A673 (cell line): ENCODE measurements at regions not wholly inside any gene's neighbourhood (a gene's known extent, or its start where the extent isn't known, plus 50 kb on each side); places are given as distances from the start of the nearest gene placed in this dataset.
A peak's percentile ranks its signal among the peaks of the same experiment; 100 is the strongest.
"Not testable (repeated sequence)": the region's sequence is repeated elsewhere in the genome, so short reads cannot be mapped to it uniquely, and the experiment has no call there.

Experiments
- BruUV-seq: library from RNA; stranded (reverse); fragments of 400-500 nt; replicated peaks from 2 replicates; lab custom pipeline; 2021; lab: Mats Ljungman, UMichigan
- CTCF ChIA-PET: fragments of 300-600 bp; sonication (Branson Sonifier 250); formaldehyde crosslinking; loops from one replicate; lab custom pipeline; 2022; ENCODE audit warnings: antibody characterized with exemption; lab: Charles Lee
- POLR2A ChIA-PET: fragments of 300-600 bp; sonication (Branson Sonifier 250); formaldehyde crosslinking; loops from one replicate; lab custom pipeline; 2022; ENCODE audit warnings: antibody characterized with exemption; ENCODE audit not compliant: low non-redundant PET; lab: Charles Lee
- DNase-seq: peaks from one replicate; pipeline ENCODE4 v3.0.0-alpha.2; 2015; ENCODE audit warnings: low spot score
- H3K27ac ChIP-seq: fragments of 200-600 bp; sonication (generic); 2 replicates; pipeline ENCODE4 v1.5.1; 2016; ENCODE audit warnings: mixed run types, low read depth, mild to moderate bottlenecking, mixed read lengths, antibody characterized with exemption, low read length; ENCODE audit not compliant: poor library complexity, severe bottlenecking
- H3K27me3 ChIP-seq: fragments of 200-600 bp; sonication (generic); replicated peaks from 2 replicates; pipeline ENCODE4 v1.6.1; 2017; ENCODE audit warnings: mixed run types, low read depth, mild to moderate bottlenecking, mixed read lengths, antibody characterized with exemption, low read length; ENCODE audit not compliant: insufficient read depth, poor library complexity
- H3K36me3 ChIP-seq: fragments of 200-600 bp; sonication (generic); 2 replicates; pipeline ENCODE4 v1.6.1; 2016; ENCODE audit warnings: mixed run types, mild to moderate bottlenecking, mixed read lengths, antibody characterized with exemption, low read length; ENCODE audit not compliant: insufficient read depth, poor library complexity, severe bottlenecking
- H3K4me1 ChIP-seq: fragments of 200-600 bp; sonication (generic); 2 replicates; pipeline ENCODE4 v1.6.1; 2017; ENCODE audit warnings: mixed run types, mild to moderate bottlenecking, mixed read lengths, antibody characterized with exemption, low read length; ENCODE audit not compliant: insufficient read depth, poor library complexity, severe bottlenecking
- H3K4me3 ChIP-seq: fragments of 200-600 bp; sonication (generic); 2 replicates; pipeline ENCODE4 v1.5.1; 2016; ENCODE audit warnings: low read depth, mixed run types, mild to moderate bottlenecking, mixed read lengths, low read length; ENCODE audit not compliant: poor library complexity, severe bottlenecking
- H3K9me3 ChIP-seq: fragments of 200-600 bp; sonication (generic); 2 replicates; pipeline ENCODE4 v1.6.1; 2016; ENCODE audit warnings: mixed run types, low read depth, mild to moderate bottlenecking, mixed read lengths, antibody characterized with exemption, low read length; ENCODE audit not compliant: poor library complexity, severe bottlenecking
- CTCF ChIP-seq: fragments of 300-800, 200-600 bp; sonication (generic); conservative IDR thresholded peaks from 2 replicates; pipeline ENCODE4 v1.5.1; 2017; ENCODE audit warnings: low read depth, mild to moderate bottlenecking, antibody characterized with exemption, low read length, moderate library complexity, mixed read lengths
- EZH2 ChIP-seq: fragments of 200-600 bp; sonication (generic); IDR thresholded peaks from 2 replicates; pipeline ENCODE4 v1.6.1; 2017; ENCODE audit warnings: borderline replicate concordance, low read depth, mild to moderate bottlenecking, mixed read lengths, antibody characterized with exemption, low read length; ENCODE audit not compliant: poor library complexity, severe bottlenecking
- intact Hi-C: fragments of 100-400 bp; cut with micrococcal nuclease; formaldehyde crosslinking; loops from one replicate; pipeline ENCODE4 v1.10.0; 2022; ENCODE audit not compliant: unreplicated experiment

- BruUV-seq, result no TSS peak
- CTCF ChIA-PET, result no interaction called here
- POLR2A ChIA-PET, result no interaction called here
- Histone ChIP-seq H3K9me3 (no peaks in the 10 kb centered on the region), H3K4me3 (no peak overlapping the region), H3K27me3 (no peaks in the 10 kb centered on the region), H3K4me1 (peaks cover 10% of the 10 kb centered on the region), H3K36me3 (no peaks in the 10 kb centered on the region), H3K27ac (no peak overlapping the region)
- TF ChIP-seq EZH2 (no peak), CTCF (no peak)
- intact Hi-C loops, result no loop called here
- DNase-seq, result no peak
Measured at GRCh38 chr7:65796205-65796604, 76.7 kb upstream of the VKORC1L1 start.

- POLR2A ChIA-PET, H3K27me3 ChIP-seq, BruUV-seq, CTCF ChIA-PET, H3K4me3 ChIP-seq, DNase-seq, intact Hi-C loops, H3K9me3 ChIP-seq, H3K36me3 ChIP-seq, H3K27ac ChIP-seq: not testable (repeated sequence)
- peaks cover 10% of the 10 kb centered on the region for H3K4me1 ChIP-seq
Measured at GRCh38 chr7:65797086-65797485, 75.8 kb upstream of the VKORC1L1 start.

GRCh38 chr7:65797566-65797965 is 75.3 kb upstream of the VKORC1L1 start:
- H3K9me3 ChIP-seq, H3K27me3 ChIP-seq, H3K36me3 ChIP-seq, DNase-seq, H3K4me3 ChIP-seq, POLR2A ChIA-PET, intact Hi-C loops, CTCF ChIA-PET, BruUV-seq, H3K27ac ChIP-seq: not testable (repeated sequence)
- H3K4me1 ChIP-seq, result peaks cover 10% of the 10 kb centered on the region

GRCh38 chr7:65798111-65799075 is 74.5 kb upstream of the VKORC1L1 start:
- Histone ChIP-seq H3K4me1 (peaks cover 10% of the 10 kb centered on the region), H3K9me3 (no peaks in the 10 kb centered on the region), H3K36me3 (no peaks in the 10 kb centered on the region), H3K4me3 (no peak overlapping the region), H3K27ac (no peak overlapping the region), H3K27me3 (no peaks in the 10 kb centered on the region)
- DNase-seq, result peak; percentile 83
- intact Hi-C loops, result no loop called here
- TF ChIP-seq EZH2 (no peak), CTCF (no peak)
- ChIA-PET POLR2A (no interaction called here), CTCF (no interaction called here)
- BruUV-seq, result no TSS peak

- intact Hi-C loops, BruUV-seq, H3K27ac ChIP-seq, H3K27me3 ChIP-seq, CTCF ChIA-PET, POLR2A ChIA-PET, H3K36me3 ChIP-seq, H3K4me3 ChIP-seq, H3K9me3 ChIP-seq, DNase-seq: not testable (repeated sequence)
- H3K4me1 ChIP-seq, result peaks cover 10% of the 10 kb centered on the region
Measured at GRCh38 chr7:65800191-65800590, 72.7 kb upstream of the VKORC1L1 start.
